RWPE2 (cell line): ENCODE measurements at regions not wholly inside any gene's neighbourhood (a gene's known extent, or its start where the extent isn't known, plus 50 kb on each side); places are given as distances from the start of the nearest gene placed in this dataset.

Source experiments
- ATAC-seq: fragments of 200-7000 bp; cut with Tn5 transposase; 3 replicates; pipeline ENCODE4 v1.9.1; 2021; ENCODE audit warnings: low read depth
- DNase-seq: peaks from one replicate; pipeline ENCODE4 v3.0.0-alpha.2; 2020; ENCODE audit warnings: low spot score
- H3K27ac ChIP-seq: fragments of 450-650 bp; 2 replicates; pipeline ENCODE4 v1.5.1; 2017; ENCODE audit warnings: mild to moderate bottlenecking; ENCODE audit not compliant: poor library complexity, severe bottlenecking
- H3K27me3 ChIP-seq: fragments of 250-450 bp; sonication (Bioruptor Pico); 2 replicates; pipeline ENCODE4 v1.5.1; 2021; ENCODE audit warnings: mild to moderate bottlenecking, moderate library complexity; ENCODE audit not compliant: insufficient read depth, poor library complexity, severe bottlenecking
- H3K36me3 ChIP-seq: fragments of 250-450 bp; sonication (Bioruptor Pico); 2 replicates; pipeline ENCODE4 v1.5.1; 2020; ENCODE audit warnings: low read depth, mild to moderate bottlenecking, moderate library complexity
- H3K4me1 ChIP-seq: fragments of 250-450 bp; sonication (Bioruptor Pico); 2 replicates; pipeline ENCODE4 v1.5.1; 2021; ENCODE audit warnings: mild to moderate bottlenecking, moderate library complexity; ENCODE audit not compliant: insufficient read depth, poor library complexity, severe bottlenecking
- H3K4me3 ChIP-seq: fragments of 250-450 bp; sonication (Bioruptor Pico); 2 replicates; pipeline ENCODE4 v1.5.1; 2021; ENCODE audit warnings: mild to moderate bottlenecking, moderate library complexity; ENCODE audit not compliant: severe bottlenecking
- H3K9me3 ChIP-seq: fragments of 250-450 bp; sonication (Bioruptor Pico); 2 replicates; pipeline ENCODE4 v1.5.1; 2021; ENCODE audit warnings: mild to moderate bottlenecking, moderate library complexity; ENCODE audit not compliant: severe bottlenecking
- TF ChIP-seq, protein P1 (sequence below): fragments of 450-650 bp; IDR thresholded peaks from one replicate; pipeline ENCODE4 v1.5.1; 2017; ENCODE audit warnings: mild to moderate bottlenecking, moderate library complexity; ENCODE audit not compliant: poor library complexity, severe bottlenecking

DNA sequence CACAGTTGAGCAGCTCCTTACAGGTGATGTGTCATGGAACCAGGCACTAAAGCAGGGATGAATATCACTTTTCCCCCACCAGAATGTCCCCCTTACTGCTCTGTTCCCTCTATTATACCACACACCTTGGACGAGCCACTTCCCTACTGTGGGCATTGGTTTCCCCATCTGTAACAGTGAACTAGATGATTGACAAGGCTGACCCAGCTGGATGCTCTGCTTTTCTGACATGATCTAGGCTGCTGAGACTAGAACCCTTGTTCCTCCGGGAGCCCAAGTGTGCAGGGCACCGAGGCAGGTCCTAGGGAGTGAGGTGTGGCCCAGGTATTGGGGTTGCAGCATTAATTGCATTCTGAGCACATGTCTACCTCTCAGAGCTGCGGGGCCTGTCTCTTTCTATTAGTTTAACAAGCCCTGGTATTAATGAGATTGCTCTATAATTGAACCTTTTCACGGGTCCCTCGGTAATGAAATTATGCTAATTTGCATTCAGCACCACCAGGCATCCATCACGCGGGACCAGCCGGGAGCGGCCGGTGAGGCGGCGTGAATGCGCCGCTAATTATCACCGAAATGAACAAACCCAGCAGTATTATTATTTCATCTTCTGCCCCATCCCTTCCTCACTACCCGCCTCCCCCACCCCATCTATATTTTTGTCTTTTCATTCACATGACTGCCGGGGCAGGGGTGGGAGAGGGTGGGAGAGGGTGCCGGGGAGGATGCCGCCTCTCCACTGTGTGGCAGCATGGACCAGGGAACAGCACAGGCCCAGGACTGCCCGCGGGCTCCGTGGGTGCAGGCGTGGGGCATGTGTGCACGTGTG lies 121.1 kb downstream of the CYLD start:
- DNase-seq (no peak), ATAC-seq (no peak)
- Histone ChIP-seq H3K4me1 (peaks cover 10% of the 10 kb centered on the region), H3K9me3 (no peaks in the 10 kb centered on the region), H3K4me3 (no peak overlapping the region), H3K27ac (peak overlapping the region; percentile 64), H3K36me3 (no peaks in the 10 kb centered on the region), H3K27me3 (no peaks in the 10 kb centered on the region)
- TF ChIP-seq, protein P1, sequence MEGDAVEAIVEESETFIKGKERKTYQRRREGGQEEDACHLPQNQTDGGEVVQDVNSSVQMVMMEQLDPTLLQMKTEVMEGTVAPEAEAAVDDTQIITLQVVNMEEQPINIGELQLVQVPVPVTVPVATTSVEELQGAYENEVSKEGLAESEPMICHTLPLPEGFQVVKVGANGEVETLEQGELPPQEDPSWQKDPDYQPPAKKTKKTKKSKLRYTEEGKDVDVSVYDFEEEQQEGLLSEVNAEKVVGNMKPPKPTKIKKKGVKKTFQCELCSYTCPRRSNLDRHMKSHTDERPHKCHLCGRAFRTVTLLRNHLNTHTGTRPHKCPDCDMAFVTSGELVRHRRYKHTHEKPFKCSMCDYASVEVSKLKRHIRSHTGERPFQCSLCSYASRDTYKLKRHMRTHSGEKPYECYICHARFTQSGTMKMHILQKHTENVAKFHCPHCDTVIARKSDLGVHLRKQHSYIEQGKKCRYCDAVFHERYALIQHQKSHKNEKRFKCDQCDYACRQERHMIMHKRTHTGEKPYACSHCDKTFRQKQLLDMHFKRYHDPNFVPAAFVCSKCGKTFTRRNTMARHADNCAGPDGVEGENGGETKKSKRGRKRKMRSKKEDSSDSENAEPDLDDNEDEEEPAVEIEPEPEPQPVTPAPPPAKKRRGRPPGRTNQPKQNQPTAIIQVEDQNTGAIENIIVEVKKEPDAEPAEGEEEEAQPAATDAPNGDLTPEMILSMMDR = no peak

DNA sequence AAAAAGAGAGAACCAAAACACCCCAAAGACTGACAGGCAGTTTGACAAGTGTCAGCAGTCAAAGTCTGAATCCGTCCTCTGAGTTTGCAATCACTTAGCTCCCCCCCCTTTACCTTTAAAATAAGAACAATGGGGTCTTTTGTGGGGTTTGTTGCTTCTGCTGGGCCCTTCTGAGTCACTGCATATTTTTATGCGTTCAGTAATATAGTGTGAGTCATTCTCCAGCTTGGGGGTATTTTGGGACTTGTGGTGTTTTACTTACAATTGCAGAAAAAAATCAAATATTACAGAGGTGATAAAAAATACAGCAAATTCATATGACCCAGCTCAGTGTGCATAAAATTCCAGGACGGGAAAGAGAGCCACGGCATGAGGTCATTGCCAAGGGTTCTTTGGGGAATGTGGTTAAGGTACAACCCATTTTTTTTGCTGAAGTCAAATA lies 120.1 kb downstream of the CYLD start:
- peaks cover 10% of the 10 kb centered on the region for H3K4me1 ChIP-seq
- no peaks in the 10 kb centered on the region for H3K27me3 ChIP-seq
- TF ChIP-seq, protein P1 = no peak
- H3K4me3 ChIP-seq = no peak overlapping the region
- peak overlapping the region; percentile 64 for H3K27ac ChIP-seq
- ATAC-seq = peak; percentile 93
- no peaks in the 10 kb centered on the region for H3K36me3 ChIP-seq
- no peaks in the 10 kb centered on the region for H3K9me3 ChIP-seq
- no peak for DNase-seq

DNA sequence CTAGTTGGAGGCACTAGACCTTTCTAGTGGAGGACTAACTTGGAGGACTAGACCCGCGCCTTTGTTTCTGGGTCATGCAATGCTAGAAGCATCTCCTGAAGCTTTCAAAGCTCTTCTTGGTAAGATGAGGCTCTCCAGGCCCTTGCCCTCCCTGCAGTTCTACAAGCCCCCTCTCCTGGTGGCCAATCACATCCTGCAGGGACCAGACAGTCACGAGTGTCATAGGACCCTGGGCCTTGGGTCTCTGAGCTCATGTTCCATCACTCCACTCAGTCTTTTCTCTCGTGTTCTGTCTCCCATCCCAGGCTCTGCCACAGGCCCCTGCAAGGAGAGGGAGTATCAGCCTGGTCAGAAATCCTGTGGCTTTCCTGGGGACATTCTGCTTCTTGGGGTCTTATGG lies 119.6 kb downstream of the CYLD start:
- Histone ChIP-seq H3K4me1 (peaks cover 10% of the 10 kb centered on the region), H3K4me3 (no peak overlapping the region), H3K27me3 (no peaks in the 10 kb centered on the region), H3K9me3 (no peaks in the 10 kb centered on the region), H3K27ac (peak overlapping the region; percentile 64), H3K36me3 (no peaks in the 10 kb centered on the region)
- DNase-seq = no peak
- TF ChIP-seq, protein P1 = no peak
- no peak for ATAC-seq

DNA sequence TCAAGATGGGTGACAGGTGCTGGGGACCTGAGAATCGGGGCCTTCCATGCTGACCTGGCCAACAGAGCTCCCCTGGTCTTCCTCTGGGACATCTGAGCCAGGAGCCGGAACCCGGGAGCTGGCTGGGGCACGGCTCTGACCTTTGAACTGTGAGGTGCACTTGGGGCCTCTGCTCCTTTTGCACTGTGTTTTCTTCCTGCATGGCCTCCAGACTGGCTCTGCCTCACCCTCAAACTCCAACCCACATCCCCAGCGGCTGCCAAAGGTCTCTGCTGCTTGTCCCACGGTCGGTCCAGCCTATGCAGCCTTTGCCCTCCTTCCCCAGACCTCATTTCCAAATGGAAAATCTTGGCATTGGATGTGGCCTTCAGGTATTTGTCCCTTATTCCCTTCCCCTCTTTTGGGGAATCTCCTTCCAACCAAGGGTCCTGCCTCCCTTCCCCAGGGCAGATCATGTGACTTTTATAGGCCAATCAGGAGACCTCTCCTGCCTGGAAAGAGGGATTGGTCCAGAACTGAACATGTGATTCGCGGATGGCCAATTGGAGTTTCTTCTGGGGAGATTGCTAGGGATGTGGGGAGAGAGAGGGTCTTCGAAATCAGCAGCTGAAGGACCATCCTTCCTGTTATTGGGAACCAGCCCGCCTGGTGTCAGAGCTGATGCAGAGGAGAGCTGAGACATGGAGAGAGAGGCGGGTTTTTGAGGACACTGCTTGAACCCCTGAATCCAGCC lies 117.9 kb downstream of the CYLD start:
- Histone ChIP-seq H3K4me3 (no peak overlapping the region), H3K36me3 (no peaks in the 10 kb centered on the region), H3K4me1 (peaks cover 10% of the 10 kb centered on the region), H3K27me3 (no peaks in the 10 kb centered on the region), H3K27ac (no peak overlapping the region), H3K9me3 (no peaks in the 10 kb centered on the region)
- no peak for ATAC-seq
- TF ChIP-seq, protein P1 = no peak
- DNase-seq = no peak
